Ammon's horn (tissue), 1 donor: ENCODE measurements at regions not wholly inside any gene's neighbourhood (a gene's known extent, or its start where the extent isn't known, plus 50 kb on each side); places are given as distances from the start of the nearest gene placed in this dataset.
"Not testable (repeated sequence)": the region's sequence is repeated elsewhere in the genome, so short reads cannot be mapped to it uniquely, and the experiment has no call there.

Experiments used
- DNase-seq: peaks from one replicate; pipeline ENCODE4 v3.0.0-alpha.2; 2016; ENCODE audit warnings: low spot score

DNA sequence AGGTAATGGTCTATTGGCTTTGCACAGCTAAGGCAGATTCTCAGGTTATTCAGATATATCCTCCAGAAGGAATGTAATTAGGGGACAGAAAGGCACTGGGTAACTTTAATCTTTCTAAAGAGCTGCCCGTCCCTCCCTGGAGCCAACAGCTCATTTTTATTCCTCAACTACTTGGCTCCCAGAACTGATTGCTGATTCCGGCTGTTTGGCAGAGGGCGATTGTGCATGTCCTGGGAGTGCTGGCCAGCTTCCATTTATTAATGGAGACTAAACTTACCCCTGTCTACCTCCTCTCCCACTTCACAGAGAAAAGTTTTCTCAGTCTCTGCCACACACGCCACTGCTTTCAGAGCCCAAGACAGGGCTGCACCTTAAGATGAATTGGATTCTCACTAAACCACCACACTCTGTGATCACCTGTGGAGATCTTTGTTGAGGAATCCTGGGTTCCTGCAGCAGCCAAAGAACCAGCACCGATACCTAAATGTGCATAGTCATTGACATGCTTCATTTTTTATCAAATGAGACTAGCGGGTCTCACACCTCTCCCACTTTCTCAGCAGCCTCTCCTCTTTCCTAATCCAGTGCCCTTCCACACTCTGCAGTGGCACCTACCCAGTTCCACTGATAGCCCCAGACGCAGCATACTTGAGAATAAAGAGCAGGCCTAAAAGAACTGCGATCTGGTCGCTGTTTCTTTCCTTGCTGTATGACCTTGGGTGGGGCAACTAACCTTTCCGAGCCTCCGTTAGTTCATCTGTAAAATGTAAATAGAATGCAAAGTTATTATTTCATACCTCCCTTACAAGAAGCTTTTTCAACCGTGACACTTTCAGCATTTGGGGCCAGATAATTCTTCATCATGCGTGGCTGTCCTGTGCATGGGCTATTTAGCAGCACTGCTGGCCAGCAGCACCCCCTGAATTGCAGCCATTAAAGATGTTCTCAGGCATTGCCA lies 648.7 kb downstream of the UQCRFS1 start:
- no peak for DNase-seq

DNA sequence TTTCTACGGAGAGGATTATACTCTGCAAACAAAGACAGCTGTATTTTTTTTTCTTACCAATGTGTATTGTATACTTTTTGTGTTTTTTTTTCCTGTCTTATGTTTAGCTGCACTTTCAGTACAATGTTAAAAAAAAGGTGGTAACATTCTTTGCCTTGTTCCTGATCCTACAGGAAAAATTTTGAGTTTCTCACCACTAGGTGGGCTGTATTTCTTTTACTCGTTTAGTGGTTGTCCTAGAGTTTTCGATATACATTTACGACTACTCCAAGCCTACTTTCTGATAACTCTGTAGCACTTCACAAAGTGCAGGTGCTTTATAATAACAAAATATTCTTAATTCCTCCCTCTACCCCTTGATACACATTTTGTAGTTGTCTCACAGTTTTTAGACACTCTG lies 652.2 kb downstream of the UQCRFS1 start:
- no peak for DNase-seq

DNA sequence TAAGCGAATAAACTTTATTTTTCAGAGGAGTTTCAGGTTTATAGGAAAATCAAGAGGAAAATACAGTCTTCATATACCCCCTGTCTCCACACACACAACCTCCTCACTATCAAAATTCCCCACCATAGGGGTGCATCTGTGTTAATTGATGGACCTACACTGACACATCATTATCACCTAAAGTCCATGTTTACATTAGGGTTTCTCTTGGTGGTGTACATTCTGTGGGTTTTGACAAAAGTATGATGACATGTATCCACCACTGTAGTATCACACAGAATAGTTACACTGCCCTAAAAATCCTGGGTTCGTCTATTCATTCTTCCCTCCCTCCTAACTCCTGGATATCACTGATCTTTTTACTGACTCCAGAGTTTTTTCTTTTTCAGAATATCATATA lies 654.2 kb downstream of the UQCRFS1 start:
- DNase-seq = no peak

DNA sequence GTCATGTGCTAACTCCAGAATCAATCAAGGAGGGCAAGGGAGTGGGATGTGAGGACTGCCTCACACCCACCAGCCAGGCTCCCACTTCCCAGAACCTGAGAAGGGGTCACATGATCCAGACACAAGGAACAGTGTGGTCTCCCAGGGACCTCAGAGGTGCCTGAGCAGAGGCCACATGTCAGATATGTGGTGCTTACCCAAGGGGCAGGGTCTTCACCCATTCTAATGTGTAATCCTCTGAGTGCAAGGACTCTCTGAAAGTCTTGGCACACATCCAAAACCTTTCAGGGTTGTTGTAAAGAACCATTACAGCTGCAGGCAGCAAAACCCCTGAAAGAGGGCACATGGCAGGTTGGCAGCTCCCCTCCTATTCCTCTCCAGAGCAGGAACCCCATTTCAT lies 656.6 kb downstream of the UQCRFS1 start:
- DNase-seq = no peak

DNA sequence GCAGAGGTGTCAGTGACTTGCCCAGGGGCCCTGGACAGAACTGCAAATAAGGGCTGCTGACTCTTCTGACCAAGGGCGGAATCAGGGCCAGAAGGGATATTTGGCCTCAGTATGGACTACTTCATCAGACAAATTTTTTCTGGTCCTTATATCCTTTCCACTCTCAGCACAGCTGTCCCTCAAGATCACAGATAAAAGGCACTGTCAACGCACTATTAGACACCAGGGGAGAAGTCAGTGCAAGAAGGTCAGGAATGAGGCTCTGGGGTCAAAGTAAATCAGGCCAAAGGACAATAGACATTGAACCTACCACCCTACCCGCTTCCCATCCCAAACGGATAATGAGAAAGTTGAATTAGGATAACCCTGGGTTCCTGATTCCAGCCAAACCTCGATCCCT lies 657.6 kb downstream of the UQCRFS1 start:
- no peak for DNase-seq

DNA sequence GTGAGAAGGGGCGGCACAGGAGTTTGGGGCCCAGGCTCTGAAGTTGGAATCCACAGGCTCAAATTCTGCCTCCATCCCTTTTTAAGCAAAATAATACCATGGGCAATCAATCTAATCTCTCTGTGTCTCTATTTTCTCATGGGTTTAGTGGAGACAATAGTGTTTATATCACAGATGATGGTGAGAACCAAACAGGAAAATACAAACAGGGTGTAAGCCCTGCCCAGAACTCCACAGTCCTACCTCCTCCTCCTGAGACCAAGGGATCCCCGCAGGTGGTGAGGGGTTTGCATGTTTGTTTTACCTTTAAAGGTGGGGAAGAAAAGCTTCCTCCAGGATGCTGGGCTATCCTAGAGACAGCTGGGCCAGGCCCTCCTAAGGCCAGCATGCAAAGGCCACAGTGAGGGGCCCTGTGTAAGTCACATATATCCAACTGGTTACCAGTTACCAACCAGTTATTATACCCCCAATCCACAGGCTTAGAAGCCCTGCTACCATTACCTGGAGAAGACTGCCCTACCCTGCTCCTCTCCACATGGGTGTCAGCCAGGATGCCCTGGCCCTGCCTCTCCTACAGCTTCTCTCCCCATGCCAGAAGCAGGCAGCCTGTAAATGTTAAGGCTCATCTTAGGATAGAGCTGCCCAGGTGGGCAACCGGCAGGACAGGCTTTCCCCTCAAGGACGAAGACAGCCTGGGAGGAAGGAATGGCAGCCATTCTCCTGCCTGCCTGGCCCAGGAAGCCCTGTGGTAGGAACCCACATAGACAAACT lies 658.4 kb downstream of the UQCRFS1 start:
- DNase-seq = no peak

DNA sequence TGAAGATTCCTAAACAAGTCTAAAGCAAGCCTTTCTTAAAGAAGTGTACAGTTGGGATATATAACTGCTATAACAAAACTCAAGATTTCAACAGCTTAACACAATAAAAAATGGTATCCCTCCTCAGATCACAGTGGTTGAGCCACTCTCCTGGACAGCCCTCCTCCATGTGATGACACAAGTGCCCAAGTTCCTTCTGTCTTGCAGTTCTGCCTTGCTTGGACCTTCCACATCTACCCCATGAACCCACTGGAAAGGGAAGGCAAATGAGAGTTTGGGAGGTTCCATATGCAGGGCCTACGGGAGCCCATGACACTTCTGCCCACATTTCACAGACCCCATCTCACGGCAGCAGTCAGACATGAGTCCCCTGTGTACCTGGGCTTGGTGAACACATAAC lies 659.2 kb downstream of the UQCRFS1 start:
- DNase-seq = no peak

DNA sequence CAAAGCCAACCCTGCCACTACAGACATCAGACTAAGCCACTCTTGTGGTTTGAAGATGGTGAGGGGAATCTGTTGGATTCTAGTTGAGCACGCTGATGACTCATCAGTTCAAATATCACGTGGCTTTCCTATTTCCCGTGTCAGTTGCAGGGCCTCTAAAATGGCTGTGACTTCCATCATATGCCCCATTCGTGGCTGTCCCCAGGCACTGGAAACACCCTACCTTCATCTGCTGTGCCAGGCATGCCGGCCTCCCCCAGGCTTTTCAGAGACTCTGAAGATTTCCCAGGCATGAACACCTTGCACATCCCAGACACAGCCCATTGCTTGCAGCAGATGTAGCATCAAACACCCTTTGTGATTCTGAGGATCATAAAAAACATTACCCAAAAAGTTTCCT lies 659.9 kb downstream of the UQCRFS1 start:
- no peak for DNase-seq

DNA sequence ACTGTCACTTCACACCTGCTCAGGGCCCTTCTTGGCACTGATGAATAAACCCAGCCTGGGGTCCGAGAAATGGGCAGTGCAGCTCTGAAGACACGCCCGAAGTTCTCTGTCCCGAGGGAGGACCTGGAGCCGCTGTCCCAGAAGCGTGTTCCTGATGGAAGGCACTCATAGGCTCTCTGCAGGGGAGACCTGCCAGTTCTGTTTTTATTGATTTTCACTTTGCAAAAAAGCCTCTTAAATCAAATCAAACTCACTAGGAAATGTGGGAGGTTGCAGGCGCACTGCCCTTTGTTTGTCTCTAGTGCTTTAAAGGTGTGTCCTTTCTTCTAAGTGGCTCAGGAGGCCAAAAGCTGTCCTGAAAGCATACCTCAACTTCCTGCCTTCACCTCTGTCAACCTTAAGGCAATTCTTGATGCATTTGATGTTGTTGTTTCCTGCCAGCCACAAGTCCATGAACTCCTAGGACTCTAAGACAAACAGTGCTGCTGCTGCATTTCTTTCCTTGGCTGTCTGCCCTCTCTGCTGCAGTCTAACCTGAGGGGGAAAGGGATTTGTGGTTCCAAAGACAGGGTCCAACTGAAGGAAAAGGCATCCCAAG lies 663.2 kb downstream of the UQCRFS1 start:
- DNase-seq = no peak

DNA sequence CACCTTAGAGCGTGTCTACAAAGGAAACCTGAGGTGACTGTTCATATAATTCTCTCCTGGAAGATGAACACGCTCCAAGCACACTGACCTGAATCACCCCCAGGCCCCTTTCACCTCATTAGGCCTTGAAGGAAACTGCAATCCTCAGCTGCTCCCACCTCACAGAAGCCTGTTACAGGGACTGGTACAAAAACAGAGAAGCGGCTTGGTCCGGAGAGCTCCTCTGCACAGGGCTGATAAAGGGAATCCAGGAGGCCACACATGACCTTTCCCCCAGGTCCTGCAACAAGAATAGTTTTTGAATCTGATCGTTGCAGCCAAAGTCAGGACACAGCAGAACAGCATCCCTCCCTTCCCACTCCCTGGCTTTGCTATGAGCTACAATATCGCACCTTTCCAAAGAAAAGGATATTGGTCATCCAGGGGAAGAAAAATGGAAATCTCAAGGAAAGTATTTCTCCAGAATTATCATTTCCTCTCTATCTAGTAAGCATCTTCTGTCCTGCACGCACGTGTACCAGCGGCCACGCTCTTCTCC lies 666.7 kb downstream of the UQCRFS1 start:
- DNase-seq = no peak

DNA sequence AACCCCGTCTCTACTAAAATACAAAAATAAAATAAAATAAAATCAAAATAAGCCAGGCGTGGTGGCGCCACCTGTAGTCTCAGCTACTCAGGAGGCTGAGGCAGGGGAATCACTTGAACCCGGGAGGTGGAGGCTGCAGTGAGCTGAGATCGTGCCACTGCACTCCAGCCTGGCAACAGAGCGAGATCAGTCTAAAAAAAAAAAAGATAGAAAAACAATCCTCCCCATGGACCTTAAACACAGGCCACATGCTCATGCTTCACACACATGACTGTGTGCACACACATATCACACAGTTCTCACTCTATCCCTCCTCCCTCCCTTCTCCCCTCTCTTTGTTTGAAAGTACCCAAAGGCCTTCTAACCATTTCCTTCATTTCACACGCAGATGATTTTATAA lies 667.6 kb downstream of the UQCRFS1 start:
- DNase-seq = not testable (repeated sequence)

DNA sequence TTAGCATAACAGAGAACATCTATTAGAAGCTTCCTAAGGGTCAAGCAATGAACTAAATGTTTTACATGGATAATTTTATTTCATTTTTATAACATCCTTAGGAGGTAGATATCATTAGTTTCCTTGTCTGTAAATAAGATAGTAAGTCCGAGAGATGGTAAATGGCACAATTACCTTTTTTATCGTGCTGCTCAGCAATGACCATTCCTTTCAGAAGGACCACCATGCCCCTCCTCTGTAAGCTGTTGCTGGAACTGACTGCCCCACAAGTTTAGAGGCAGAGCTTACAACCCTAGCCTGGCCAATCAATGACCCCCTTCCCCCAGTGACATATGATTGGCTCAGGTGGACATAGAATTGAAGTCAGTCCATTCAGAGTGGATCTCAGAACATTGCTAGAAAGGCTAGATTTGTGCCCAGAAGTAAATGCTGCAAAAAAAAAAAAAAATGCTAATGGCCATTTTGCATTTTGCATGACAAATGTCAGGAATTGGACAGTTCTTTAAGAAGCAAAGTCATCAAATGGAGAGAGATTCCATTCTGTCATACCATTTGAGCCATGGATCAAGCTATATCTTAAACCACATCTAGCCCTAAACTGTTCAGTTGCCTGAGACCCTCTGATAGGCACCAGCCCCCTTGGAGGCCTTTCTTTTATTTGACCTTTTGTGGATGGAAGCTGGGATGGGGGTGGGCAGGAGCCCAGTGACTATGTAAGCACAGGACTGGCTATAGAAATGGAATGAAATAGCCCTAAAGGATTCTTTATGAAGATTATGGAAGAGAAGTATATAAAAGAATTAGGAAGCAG lies 668.3 kb downstream of the UQCRFS1 start:
- no peak for DNase-seq

DNA sequence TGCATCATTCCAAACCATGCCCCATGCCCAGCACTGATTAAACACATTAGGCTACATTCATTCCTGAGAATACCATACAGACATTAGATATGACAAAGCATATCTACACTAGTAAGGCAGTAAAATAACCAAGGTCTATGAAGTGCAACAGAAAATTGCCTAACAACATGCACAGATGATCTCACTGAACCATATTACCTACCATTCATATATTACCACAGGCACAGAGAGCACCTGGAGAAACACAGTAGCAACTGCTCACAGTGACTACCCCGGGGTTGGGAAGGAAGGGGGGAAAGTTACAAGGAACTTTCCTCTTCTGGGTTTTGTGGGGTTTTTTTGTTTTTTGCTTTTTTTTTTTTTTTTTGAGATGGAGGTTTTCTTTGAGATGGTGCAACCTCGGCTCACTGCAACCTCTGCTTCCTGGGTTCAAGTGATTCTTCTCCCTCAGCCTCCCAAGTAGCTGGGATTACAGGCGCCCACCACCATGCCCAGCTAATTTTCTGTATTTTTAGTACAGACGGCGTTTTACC lies 669.6 kb downstream of the UQCRFS1 start:
- no peak for DNase-seq

DNA sequence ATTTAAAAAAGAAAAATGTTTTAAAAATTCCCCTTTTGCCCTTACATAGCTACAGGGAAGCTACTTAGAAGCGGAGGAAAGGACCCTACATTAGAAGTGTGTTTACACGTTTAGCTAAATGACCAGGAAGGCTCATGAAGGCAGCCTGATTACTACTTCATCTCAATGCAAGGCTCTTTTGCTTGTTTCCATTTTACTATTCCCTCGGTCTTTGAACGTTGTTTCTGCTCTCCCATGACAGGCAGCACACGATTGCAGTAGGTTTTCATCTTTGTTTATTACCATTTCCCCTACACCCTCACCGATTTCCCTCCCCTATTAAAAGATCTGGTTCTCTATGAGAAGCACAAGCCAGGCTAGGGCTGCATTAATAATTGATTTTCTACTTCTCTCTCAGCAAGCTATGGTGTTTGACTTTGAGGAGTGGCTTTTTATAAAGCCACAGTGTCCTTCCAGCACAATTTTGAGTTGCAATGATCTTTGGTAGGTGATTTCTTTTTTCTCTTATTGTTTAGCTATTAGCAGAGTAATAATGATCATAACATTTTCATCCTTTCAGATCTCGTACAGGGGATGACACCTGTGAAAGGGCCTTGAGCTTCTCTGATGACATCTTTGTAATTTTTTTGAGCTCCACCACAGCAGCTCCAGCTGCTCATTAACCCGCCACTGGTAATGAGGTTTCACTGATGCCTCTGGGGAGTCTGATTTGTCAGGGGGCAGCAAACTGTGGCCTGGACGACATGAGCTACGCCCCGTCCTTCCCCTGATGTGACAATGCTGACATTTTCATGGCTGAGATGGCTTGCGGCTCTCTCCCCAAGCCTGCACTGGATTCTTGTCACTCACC lies 670.3 kb downstream of the UQCRFS1 start:
- no peak for DNase-seq

DNA sequence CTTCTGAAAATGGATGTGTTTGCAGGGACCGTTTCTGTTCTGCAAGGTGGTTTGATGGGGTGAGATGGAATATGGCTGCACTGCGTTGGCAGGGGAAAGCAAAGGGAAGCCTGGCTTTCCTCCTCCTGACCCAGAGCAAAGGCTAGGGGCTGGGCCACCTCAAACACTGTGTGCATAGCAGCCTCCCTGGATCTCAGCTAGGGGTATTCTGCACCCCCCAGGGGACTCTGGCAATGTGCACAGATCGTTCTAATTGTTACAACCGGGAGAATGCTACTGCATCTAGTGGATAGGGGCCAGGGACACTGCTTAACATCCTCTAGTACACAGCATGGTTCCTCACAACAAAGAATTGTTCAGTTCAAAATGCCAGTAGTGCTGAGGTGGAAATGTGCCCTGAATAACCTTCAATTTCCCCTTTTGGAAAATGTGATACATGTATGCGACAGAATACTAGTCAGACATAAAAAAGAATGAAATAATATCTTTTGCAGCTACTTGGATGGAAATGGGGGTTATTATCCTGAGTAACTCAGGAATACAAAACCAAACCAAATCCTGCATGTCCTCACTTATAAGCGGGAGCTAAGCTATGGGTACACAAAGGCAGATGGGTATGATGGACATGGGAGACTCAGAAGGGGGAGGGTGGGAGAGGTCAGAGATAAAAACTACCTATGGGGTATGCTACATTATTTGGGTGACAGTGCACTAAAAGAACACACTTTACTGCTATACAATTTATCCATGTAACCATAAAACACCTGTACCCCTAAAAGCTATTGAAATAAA lies 671.2 kb downstream of the UQCRFS1 start:
- no peak for DNase-seq

DNA sequence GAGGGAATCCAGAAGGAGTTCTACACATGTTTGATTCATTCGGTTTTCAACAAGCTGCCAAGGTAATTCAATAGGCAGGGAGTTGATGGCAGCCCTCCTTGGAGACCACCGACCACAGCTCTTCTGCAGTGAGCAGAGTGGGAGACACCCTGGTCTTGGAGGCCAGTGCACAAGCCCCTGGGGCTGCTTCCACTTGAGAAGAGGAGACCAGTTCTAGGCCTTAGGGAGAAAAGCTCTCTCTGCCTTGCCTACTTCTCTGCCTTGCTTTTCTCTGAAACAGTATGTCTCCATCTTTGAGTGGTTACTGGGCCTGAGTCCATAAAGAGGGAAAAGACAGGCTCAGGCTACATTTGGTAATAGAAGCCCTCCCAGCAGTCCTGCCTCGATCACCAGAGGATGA lies 671.9 kb downstream of the UQCRFS1 start:
- DNase-seq = no peak

DNA sequence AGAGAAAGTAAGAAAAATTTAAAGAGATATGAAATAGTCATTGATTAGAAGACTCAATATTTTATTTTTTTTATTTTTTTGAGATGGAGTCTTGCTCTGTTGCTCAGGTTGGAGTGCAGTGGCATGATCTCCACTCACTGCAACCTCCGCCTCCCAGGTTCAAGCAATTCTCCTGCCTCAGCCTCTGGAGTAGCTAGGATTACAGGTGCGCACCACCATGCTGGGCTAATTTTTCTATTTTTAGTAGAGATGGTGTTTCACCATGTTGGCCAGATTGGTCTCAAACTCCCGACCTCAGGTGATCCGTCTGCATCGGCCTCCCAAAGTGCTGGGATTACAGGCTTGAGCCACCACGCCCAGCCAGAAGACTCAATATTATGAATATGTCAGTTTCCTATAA lies 672.6 kb downstream of the UQCRFS1 start:
- DNase-seq = not testable (repeated sequence)

DNA sequence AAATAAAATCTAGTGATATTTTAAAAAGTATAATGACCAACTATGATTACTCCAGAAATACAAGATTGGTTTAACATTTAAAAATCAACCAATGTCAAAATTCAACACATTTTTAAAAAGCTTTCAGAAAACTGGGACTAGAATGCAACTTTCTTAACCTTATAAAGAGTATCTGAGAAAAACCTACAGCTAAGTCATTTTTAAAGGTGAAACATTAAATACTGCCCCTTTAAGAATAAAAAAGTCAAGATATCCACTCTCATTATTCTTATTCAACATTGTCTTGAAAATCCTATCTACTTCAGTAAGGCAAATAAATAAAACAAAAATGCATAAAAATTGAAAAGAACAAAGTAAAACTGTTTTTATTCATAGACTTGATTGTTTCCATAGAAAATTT lies 673.2 kb downstream of the UQCRFS1 start:
- no peak for DNase-seq

DNA sequence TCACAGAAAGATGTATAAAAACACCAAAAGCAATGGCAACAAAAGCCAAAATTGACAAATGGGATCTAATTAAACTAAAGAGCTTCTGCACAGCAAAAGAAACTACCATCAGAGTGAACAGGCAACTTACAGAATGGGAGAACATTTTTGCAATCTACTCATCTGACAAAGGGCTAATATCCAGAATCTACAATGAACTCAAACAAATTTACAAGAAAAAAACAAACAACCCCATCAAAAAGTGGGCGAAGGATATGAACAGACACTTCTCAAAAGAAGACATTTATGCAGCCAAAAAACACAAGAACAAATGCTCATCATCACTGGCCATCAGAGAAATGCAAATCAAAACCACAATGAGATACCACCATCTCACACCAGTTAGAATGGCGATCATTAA lies 674.4 kb downstream of the UQCRFS1 start:
- DNase-seq = not testable (repeated sequence)

DNA sequence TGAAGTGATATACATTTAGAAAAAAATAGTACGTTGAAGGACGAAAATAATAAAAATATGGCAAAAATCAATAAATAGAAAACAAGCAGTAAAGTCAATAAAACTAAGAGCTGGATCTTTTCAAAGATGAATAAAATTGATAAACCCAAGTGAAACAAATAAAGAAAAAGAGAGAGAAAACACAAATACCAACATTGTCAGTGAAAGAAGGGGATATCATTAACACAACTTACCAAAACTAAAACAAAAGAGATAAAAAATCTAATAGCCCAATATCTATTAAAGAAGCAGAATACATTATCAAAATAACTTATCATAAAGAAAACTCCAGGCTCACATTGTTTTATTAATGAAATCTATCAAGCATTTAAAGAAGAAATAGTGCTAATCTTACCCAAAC lies 675.1 kb downstream of the UQCRFS1 start:
- DNase-seq = no peak
